OCI-LY7 (cell line): ENCODE measurements at regions not wholly inside any gene's neighbourhood (a gene's known extent, or its start where the extent isn't known, plus 50 kb on each side); places are given as distances from the start of the nearest gene placed in this dataset.

ENCODE experiments used
- BruUV-seq: library from RNA; stranded (reverse); fragments of 400-500 nt; replicated peaks from 2 replicates; lab custom pipeline; 2021; lab: Mats Ljungman, UMichigan
- CTCF ChIA-PET: fragments of 300-600 bp; sonication (Branson Sonifier 250); formaldehyde crosslinking; loops from one replicate; lab custom pipeline; 2022; ENCODE audit warnings: antibody characterized with exemption; ENCODE audit not compliant: unreplicated experiment; lab: Charles Lee
- POLR2A ChIA-PET: fragments of 300-600 bp; sonication (Branson Sonifier 250); formaldehyde crosslinking; loops from one replicate; lab custom pipeline; 2022; ENCODE audit warnings: antibody characterized with exemption; lab: Charles Lee
- DNase-seq: peaks from one replicate; pipeline ENCODE4 v3.0.0-alpha.2; 2015; ENCODE audit warnings: low spot score
- H2AFZ ChIP-seq: fragments of 200-600 bp; sonication (generic), shearing (Covaris generic); 2 replicates; pipeline ENCODE4 v1.6.1; 2014; ENCODE audit warnings: mild to moderate bottlenecking, antibody characterized with exemption, low read length, moderate library complexity
- H3K27ac ChIP-seq: fragments of 200-600 bp; sonication (generic); 2 replicates; pipeline ENCODE4 v1.5.1; 2014; ENCODE audit warnings: mixed run types, low read depth, mild to moderate bottlenecking, moderate library complexity, low read length, inconsistent platforms; ENCODE audit not compliant: poor library complexity, severe bottlenecking
- H3K36me3 ChIP-seq: fragments of 200-600 bp; sonication (generic); 2 replicates; pipeline ENCODE4 v1.6.1; 2014; ENCODE audit warnings: mild to moderate bottlenecking, antibody characterized with exemption, low read length, moderate library complexity, mixed read lengths; ENCODE audit not compliant: insufficient read depth
- H3K4me1 ChIP-seq: fragments of 200-600 bp; sonication (generic); 2 replicates; pipeline ENCODE4 v1.5.1; 2014; ENCODE audit warnings: mild to moderate bottlenecking, low read length; ENCODE audit not compliant: insufficient read depth, poor library complexity, severe bottlenecking
- H3K4me2 ChIP-seq: fragments of 200-600 bp; sonication (generic); 2 replicates; pipeline ENCODE4 v1.6.1; 2014; ENCODE audit warnings: mild to moderate bottlenecking, low read length
- H3K4me3 ChIP-seq: fragments of 200-600 bp; sonication (generic); 2 replicates; pipeline ENCODE4 v1.5.1; 2014; ENCODE audit warnings: mild to moderate bottlenecking, low read depth, low read length; ENCODE audit not compliant: poor library complexity, severe bottlenecking
- H3K79me2 ChIP-seq: fragments of 200-600 bp; sonication (generic); 2 replicates; pipeline ENCODE4 v1.6.1; 2016; ENCODE audit warnings: low read depth, mild to moderate bottlenecking, low read length, moderate library complexity, mixed read lengths; ENCODE audit not compliant: insufficient read depth
- H3K9me2 ChIP-seq: fragments of 200-600 bp; sonication (generic); 2 replicates; pipeline ENCODE4 v1.6.1; 2016; ENCODE audit warnings: mild to moderate bottlenecking, low read length, mixed read lengths; ENCODE audit not compliant: insufficient read depth
- H3K9me3 ChIP-seq: fragments of 200-600 bp; sonication (generic); 2 replicates; pipeline ENCODE4 v1.6.1; 2014; ENCODE audit warnings: mild to moderate bottlenecking, mixed run types, low read length, mixed read lengths
- H4K20me1 ChIP-seq: fragments of 200-600 bp; sonication (generic); 2 replicates; pipeline ENCODE4 v1.6.1; 2014; ENCODE audit warnings: mild to moderate bottlenecking, antibody characterized with exemption, low read length, moderate library complexity, mixed read lengths; ENCODE audit not compliant: insufficient read depth
- CTCF ChIP-seq: fragments of 200-600 bp; sonication (generic); conservative IDR thresholded peaks from 2 replicates; pipeline ENCODE4 v1.5.1; 2014; ENCODE audit warnings: mild to moderate bottlenecking, antibody characterized with exemption, low read length, moderate library complexity, mixed read lengths
- EZH2phosphoT487 ChIP-seq: fragments of 200-600 bp; sonication (generic); IDR thresholded peaks from 2 replicates; pipeline ENCODE4 v1.6.1; 2018; ENCODE audit warnings: low read depth, borderline replicate concordance, mild to moderate bottlenecking, mixed run types, antibody characterized with exemption, low read length, moderate library complexity, mixed read lengths
- intact Hi-C: fragments of 100-400 bp; cut with micrococcal nuclease; formaldehyde crosslinking; loops from one replicate; pipeline ENCODE4 v1.10.0; 2022; ENCODE audit not compliant: unreplicated experiment

- Histone ChIP-seq H4K20me1 (no peaks in the 10 kb centered on the region), H2AFZ (no peak overlapping the region), H3K4me2 (no peak overlapping the region), H3K27ac (no peak overlapping the region), H3K4me1 (no peaks in the 10 kb centered on the region), H3K9me3 (no peaks in the 10 kb centered on the region), H3K4me3 (no peak overlapping the region), H3K36me3 (no peaks in the 10 kb centered on the region), H3K79me2 (no peaks in the 10 kb centered on the region), H3K9me2 (no peaks in the 10 kb centered on the region)
- CTCF ChIA-PET, result no interaction called here
- TF ChIP-seq EZH2phosphoT487 (no peak), CTCF (no peak)
- POLR2A ChIA-PET, result no interaction called here
- BruUV-seq, result no TSS peak
- no peak for DNase-seq
- intact Hi-C loops, result no loop called here
Measured at GRCh38 chr11:109894242-109894641, 198.9 kb upstream of the ZC3H12C start.

GRCh38 chr11:109898592-109898991, 194.6 kb upstream of the ZC3H12C start:
- intact Hi-C loops, result no loop called here
- no peaks in the 10 kb centered on the region for H3K36me3 ChIP-seq
- ChIA-PET POLR2A (interaction anchor here (0.6 kb wide), 1 partner anchor 24 kb away, joined by 3 read pairs; no protein-coding TSS in a partner anchor), CTCF (no interaction called here)
- no peaks in the 10 kb centered on the region for H3K79me2 ChIP-seq
- H2AFZ ChIP-seq, result no peak overlapping the region
- no TSS peak for BruUV-seq
- TF ChIP-seq CTCF, result no peak
- no peak for TF ChIP-seq EZH2phosphoT487
- H3K4me1 ChIP-seq, result no peaks in the 10 kb centered on the region
- no peaks in the 10 kb centered on the region for H3K9me3 ChIP-seq
- DNase-seq, result no peak
- no peaks in the 10 kb centered on the region for H3K9me2 ChIP-seq
- H3K4me2 ChIP-seq, result no peak overlapping the region
- H3K4me3 ChIP-seq, result no peak overlapping the region
- H4K20me1 ChIP-seq, result no peaks in the 10 kb centered on the region
- H3K27ac ChIP-seq, result no peak overlapping the region

GRCh38 chr11:109902764-109903433, 190.3 kb upstream of the ZC3H12C start:
- no peak for TF ChIP-seq EZH2phosphoT487
- no peak for TF ChIP-seq CTCF
- Histone ChIP-seq H3K4me2 (no peak overlapping the region), H3K27ac (no peak overlapping the region), H3K9me3 (no peaks in the 10 kb centered on the region), H3K9me2 (no peaks in the 10 kb centered on the region), H2AFZ (no peak overlapping the region), H3K4me1 (no peaks in the 10 kb centered on the region), H3K36me3 (no peaks in the 10 kb centered on the region), H3K79me2 (no peaks in the 10 kb centered on the region), H4K20me1 (no peaks in the 10 kb centered on the region), H3K4me3 (no peak overlapping the region)
- ChIA-PET POLR2A (no interaction called here), CTCF (no interaction called here)
- no peak for DNase-seq
- BruUV-seq, result no TSS peak
- intact Hi-C loops, result no loop called here
